ENCODE measurements at regions not wholly inside any gene's neighbourhood (a gene's known extent, or its start where the extent isn't known, plus 50 kb on each side); places are given as distances from the start of the nearest gene placed in this dataset.

- H3K36me3 ChIP-seq (ENCODE audit: control insufficient read depth, insufficient read depth, low read length) = no peaks in the 10 kb centered on the region
These were observed 161.0 kb upstream of the E2F7 start for GRCh38 chr12:77226368-77226767.

More at GRCh38 chr12:77226368-77226767, 161.0 kb upstream of the E2F7 start:
- no peak overlapping the region for H2AK5ac ChIP-seq (ENCODE audit: low read depth, low read length)
- no TSS peak for BruUV-seq (replicated peaks)
- in situ Hi-C loops (cut with MboI; ENCODE audit: low sequenced_read_pairs) (no loop called here), dilution Hi-C loops (cut with HindIII; ENCODE audit: low sequenced_read_pairs, unreplicated experiment) (no loop called here), intact Hi-C loops (cut with micrococcal nuclease) (no loop called here)
- no peak overlapping the region for H2BK20ac ChIP-seq (ENCODE audit: low read depth, low read length)
- no peak overlapping the region for H3K27ac ChIP-seq (ENCODE audit: insufficient read depth, low read length)
- H2BK15ac ChIP-seq (ENCODE audit: low read depth, low read length) = no peak overlapping the region
- H3K9me3 ChIP-seq (ENCODE audit: control insufficient read depth, insufficient read depth, low read length) = no peaks in the 10 kb centered on the region
- no peak overlapping the region for H4K5ac ChIP-seq (ENCODE audit: low read depth, low read length)
- DNase-seq = no peak
- H3K23ac ChIP-seq (ENCODE audit: low read depth, low read length) = no peak overlapping the region
- POLR2A ChIA-PET (ENCODE audit: unreplicated experiment) = no interaction called here
- H2AFZ ChIP-seq (replicated peaks; ENCODE audit: low read length, poor library complexity) = no peak overlapping the region
- no peak overlapping the region for H2BK5ac ChIP-seq (ENCODE audit: low read depth, low read length, poor library complexity, severe bottlenecking)
- no peak overlapping the region for H4K91ac ChIP-seq (ENCODE audit: insufficient read depth, low read depth, low read length)
- no peak overlapping the region for H3K18ac ChIP-seq (ENCODE audit: low read depth, low read length)
- H2BK120ac ChIP-seq (ENCODE audit: low read depth, low read length) = no peak overlapping the region
- no peak overlapping the region for H3K4ac ChIP-seq (ENCODE audit: low read depth, low read length)
- H4K20me1 ChIP-seq (ENCODE audit: insufficient read depth, low read length) = no peaks in the 10 kb centered on the region
- H3K14ac ChIP-seq (replicated peaks; ENCODE audit: low read depth, low read length) = no peak overlapping the region
- H3K56ac ChIP-seq (ENCODE audit: extremely low read depth, insufficient read depth, low read length) = no peak overlapping the region
- WGBS, 2 experiments (ENCODE audit: extremely low coverage in 2 of 2, insufficient read length in 1 of 2) = no CpG with 5 or more reads among the region's 1 CpG
- CTCF ChIA-PET = no interaction called here
- no peaks in the 10 kb centered on the region for H3K27me3 ChIP-seq (ENCODE audit: control insufficient read depth, insufficient read depth, low read length)
- H4K8ac ChIP-seq (ENCODE audit: low read depth in 2 of 2, low read length in 2 of 2) = no peak overlapping the region
- no peak overlapping the region for H3K4me3 ChIP-seq (ENCODE audit: insufficient read depth, low read depth, low read length)
- ATAC-seq (ENCODE audit: low read depth) = no peak
- no peaks in the 10 kb centered on the region for H3K79me1 ChIP-seq (ENCODE audit: low read depth in 1 of 2, low read length in 2 of 2)
- no peak overlapping the region for H3K4me2 ChIP-seq (ENCODE audit: low read depth, low read length)
- H3K9me1 ChIP-seq (ENCODE audit: insufficient read depth, low read length) = no peaks in the 10 kb centered on the region
- no peak overlapping the region for H2AK9ac ChIP-seq (replicated peaks; ENCODE audit: low read depth, low read length, poor library complexity)
- no peak overlapping the region for H3K9ac ChIP-seq (ENCODE audit: low read depth, low read length)
- H3K4me1 ChIP-seq (ENCODE audit: control insufficient read depth, insufficient read depth, low read length) = no peaks in the 10 kb centered on the region
- TF ChIP-seq USF2 (IDR thresholded peaks at IDR 0.05; ENCODE audit: low read depth, low read length) (no peak), CTCF (conservative IDR thresholded peaks at IDR 0.05; ENCODE audit: low read depth, low read length) (no peak), MXI1 (IDR thresholded peaks at IDR 0.05; ENCODE audit: borderline replicate concordance, low read depth, low read length) (no peak), FOS (IDR thresholded peaks at IDR 0.05; ENCODE audit: low read depth, low read length) (no peak), MAFK (IDR thresholded peaks at IDR 0.05; ENCODE audit: low read depth, low read length) (no peak), SMC3 (IDR thresholded peaks at IDR 0.05; ENCODE audit: low read depth, low read length) (no peak), POLR2A (IDR thresholded peaks at IDR 0.05; ENCODE audit: low read depth, low read length) (no peak), RFX5 (IDR thresholded peaks at IDR 0.05; ENCODE audit: low read depth, low read length) (no peak), RAD21 (IDR thresholded peaks at IDR 0.05; ENCODE audit: low read length) (no peak), CHD1 (IDR thresholded peaks at IDR 0.05; ENCODE audit: low read depth, low read length) (no peak), RCOR1 (IDR thresholded peaks at IDR 0.05; ENCODE audit: insufficient replicate concordance, low read length) (no peak), NFE2L2 (IDR thresholded peaks at IDR 0.05; ENCODE audit: low read depth, low read length) (no peak), BHLHE40 (IDR thresholded peaks at IDR 0.05; ENCODE audit: low read depth, low read length) (no peak), MAZ (IDR thresholded peaks at IDR 0.05; ENCODE audit: borderline replicate concordance, low read depth, low read length) (no peak), CEBPB (IDR thresholded peaks at IDR 0.05; ENCODE audit: low read depth, low read length) (no peak)
- TF ChIP-seq, protein P1, sequence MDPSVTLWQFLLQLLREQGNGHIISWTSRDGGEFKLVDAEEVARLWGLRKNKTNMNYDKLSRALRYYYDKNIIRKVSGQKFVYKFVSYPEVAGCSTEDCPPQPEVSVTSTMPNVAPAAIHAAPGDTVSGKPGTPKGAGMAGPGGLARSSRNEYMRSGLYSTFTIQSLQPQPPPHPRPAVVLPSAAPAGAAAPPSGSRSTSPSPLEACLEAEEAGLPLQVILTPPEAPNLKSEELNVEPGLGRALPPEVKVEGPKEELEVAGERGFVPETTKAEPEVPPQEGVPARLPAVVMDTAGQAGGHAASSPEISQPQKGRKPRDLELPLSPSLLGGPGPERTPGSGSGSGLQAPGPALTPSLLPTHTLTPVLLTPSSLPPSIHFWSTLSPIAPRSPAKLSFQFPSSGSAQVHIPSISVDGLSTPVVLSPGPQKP (IDR thresholded peaks at IDR 0.05; ENCODE audit: borderline replicate concordance, low read depth, low read length) = no peak

Data from IMR-90 (cell line).